ENCODE measurements at regions not wholly inside any gene's neighbourhood (a gene's known extent, or its start where the extent isn't known, plus 50 kb on each side); places are given as distances from the start of the nearest gene placed in this dataset.

DNA sequence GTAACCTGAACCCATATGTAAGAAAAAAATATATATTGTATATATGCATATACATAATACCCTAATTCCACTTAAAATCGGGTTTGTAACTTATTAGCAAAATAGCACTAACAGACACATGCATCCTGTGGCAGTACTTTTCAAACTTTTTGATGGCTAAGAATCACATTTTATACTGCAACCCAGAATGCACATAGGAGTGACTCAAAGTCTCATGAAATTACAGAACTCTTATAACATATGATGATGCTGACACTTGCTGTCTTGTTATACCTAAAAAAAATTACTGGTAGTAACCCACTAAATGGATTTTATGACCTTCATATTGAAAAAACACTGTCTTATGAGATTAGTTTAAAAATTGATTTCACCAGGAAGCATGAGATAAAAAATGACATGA, 152.4 kb upstream of the FRMD4B start:
- Mint-ChIP-seq H3K27me3 (ENCODE audit: low read depth) (peaks cover 31% of the 10 kb centered on the region), H3K4me3 (no peak overlapping the region), H3K9me3 (no peaks in the 10 kb centered on the region), H3K27ac (no peak overlapping the region), H3K4me1 (peaks cover 21% of the 10 kb centered on the region), H3K36me3 (no peaks in the 10 kb centered on the region)
- CTCF ChIA-PET: no interaction called here
- no peak for TF ChIP-seq ESRRA (CRISPR knock-in tag; IDR thresholded peaks at IDR 0.05; ENCODE audit: borderline replicate concordance)
- DNase-seq (ENCODE audit: low spot score) (no peak), ATAC-seq (no peak)
- POLR2A ChIA-PET: no interaction called here

DNA sequence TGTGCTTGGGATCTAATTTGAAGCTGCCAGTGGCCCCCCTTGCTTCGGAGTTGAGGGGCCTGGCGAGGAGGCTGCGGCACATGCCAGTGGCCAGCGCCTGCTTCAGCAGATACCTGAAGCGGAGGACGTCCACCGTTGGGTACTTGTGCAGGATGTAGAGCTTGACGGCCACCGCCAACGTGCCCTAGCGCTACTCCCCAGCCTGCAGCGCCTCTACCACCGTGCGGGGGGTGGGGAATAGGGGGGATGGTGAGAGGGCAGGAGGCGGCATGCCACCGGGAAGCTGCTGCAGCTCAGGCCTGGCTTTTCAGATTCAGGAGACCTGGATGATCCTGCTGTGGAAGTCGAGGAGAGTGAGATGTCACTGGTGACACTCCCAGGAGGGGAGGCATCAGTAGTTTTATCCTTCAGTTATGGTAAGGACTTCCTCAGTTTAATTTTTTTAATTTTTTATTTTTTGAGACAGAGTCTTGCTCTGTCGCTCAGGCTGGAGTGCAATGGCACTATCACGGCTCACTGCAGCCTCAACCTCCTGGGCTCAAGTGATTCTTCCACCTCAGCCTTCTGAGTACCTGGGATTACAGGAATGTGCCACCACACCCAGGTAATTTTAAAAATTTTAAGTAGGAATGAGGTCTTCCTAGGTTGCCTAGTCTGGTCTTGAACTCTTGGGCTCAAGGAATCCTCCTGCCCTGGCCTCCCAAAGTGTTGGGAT, 150.6 kb upstream of the FRMD4B start:
- ATAC-seq (peak; percentile 68), DNase-seq (ENCODE audit: low spot score) (peak; percentile 24)
- Mint-ChIP-seq H3K36me3 (no peaks in the 10 kb centered on the region), H3K27me3 (ENCODE audit: low read depth) (peaks cover 15% of the 10 kb centered on the region), H3K4me1 (peaks cover 16% of the 10 kb centered on the region), H3K9me3 (no peaks in the 10 kb centered on the region), H3K4me3 (no peak overlapping the region), H3K27ac (no peak overlapping the region)
- no peak for TF ChIP-seq FOXP1 (CRISPR knock-in tag; IDR thresholded peaks at IDR 0.05; ENCODE audit: borderline replicate concordance)
- TF ChIP-seq, protein P1, sequence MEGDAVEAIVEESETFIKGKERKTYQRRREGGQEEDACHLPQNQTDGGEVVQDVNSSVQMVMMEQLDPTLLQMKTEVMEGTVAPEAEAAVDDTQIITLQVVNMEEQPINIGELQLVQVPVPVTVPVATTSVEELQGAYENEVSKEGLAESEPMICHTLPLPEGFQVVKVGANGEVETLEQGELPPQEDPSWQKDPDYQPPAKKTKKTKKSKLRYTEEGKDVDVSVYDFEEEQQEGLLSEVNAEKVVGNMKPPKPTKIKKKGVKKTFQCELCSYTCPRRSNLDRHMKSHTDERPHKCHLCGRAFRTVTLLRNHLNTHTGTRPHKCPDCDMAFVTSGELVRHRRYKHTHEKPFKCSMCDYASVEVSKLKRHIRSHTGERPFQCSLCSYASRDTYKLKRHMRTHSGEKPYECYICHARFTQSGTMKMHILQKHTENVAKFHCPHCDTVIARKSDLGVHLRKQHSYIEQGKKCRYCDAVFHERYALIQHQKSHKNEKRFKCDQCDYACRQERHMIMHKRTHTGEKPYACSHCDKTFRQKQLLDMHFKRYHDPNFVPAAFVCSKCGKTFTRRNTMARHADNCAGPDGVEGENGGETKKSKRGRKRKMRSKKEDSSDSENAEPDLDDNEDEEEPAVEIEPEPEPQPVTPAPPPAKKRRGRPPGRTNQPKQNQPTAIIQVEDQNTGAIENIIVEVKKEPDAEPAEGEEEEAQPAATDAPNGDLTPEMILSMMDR (IDR thresholded peaks at IDR 0.05): no peak
- TF ChIP-seq, protein P2, sequence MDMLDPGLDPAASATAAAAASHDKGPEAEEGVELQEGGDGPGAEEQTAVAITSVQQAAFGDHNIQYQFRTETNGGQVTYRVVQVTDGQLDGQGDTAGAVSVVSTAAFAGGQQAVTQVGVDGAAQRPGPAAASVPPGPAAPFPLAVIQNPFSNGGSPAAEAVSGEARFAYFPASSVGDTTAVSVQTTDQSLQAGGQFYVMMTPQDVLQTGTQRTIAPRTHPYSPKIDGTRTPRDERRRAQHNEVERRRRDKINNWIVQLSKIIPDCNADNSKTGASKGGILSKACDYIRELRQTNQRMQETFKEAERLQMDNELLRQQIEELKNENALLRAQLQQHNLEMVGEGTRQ (CRISPR knock-in tag; IDR thresholded peaks at IDR 0.05): no peak
- TF ChIP-seq TP53 (CRISPR knock-in tag; IDR thresholded peaks at IDR 0.05): no peak
- TF ChIP-seq RELA (CRISPR knock-in tag; IDR thresholded peaks at IDR 0.05; ENCODE audit: borderline replicate concordance): no peak
- TF ChIP-seq SMAD3 (CRISPR knock-in tag; IDR thresholded peaks at IDR 0.05; ENCODE audit: borderline replicate concordance): no peak
- no peak for TF ChIP-seq KAT7 (CRISPR knock-in tag; IDR thresholded peaks at IDR 0.05; ENCODE audit: borderline replicate concordance)
- TF ChIP-seq, protein P3, sequence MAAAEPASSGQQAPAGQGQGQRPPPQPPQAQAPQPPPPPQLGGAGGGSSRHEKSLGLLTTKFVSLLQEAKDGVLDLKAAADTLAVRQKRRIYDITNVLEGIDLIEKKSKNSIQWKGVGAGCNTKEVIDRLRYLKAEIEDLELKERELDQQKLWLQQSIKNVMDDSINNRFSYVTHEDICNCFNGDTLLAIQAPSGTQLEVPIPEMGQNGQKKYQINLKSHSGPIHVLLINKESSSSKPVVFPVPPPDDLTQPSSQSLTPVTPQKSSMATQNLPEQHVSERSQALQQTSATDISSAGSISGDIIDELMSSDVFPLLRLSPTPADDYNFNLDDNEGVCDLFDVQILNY (CRISPR knock-in tag; IDR thresholded peaks at IDR 0.05): no peak
- TF ChIP-seq, protein P4, sequence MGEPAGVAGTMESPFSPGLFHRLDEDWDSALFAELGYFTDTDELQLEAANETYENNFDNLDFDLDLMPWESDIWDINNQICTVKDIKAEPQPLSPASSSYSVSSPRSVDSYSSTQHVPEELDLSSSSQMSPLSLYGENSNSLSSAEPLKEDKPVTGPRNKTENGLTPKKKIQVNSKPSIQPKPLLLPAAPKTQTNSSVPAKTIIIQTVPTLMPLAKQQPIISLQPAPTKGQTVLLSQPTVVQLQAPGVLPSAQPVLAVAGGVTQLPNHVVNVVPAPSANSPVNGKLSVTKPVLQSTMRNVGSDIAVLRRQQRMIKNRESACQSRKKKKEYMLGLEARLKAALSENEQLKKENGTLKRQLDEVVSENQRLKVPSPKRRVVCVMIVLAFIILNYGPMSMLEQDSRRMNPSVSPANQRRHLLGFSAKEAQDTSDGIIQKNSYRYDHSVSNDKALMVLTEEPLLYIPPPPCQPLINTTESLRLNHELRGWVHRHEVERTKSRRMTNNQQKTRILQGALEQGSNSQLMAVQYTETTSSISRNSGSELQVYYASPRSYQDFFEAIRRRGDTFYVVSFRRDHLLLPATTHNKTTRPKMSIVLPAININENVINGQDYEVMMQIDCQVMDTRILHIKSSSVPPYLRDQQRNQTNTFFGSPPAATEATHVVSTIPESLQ (CRISPR knock-in tag; IDR thresholded peaks at IDR 0.05): no peak
- TF ChIP-seq SMAD4 (CRISPR knock-in tag; IDR thresholded peaks at IDR 0.05): no peak
- no peak for TF ChIP-seq ESRRA (CRISPR knock-in tag; IDR thresholded peaks at IDR 0.05; ENCODE audit: borderline replicate concordance)
- TF ChIP-seq NR1H2 (CRISPR knock-in tag; IDR thresholded peaks at IDR 0.05): no peak
- no peak for TF ChIP-seq CREM (CRISPR knock-in tag; IDR thresholded peaks at IDR 0.05)
- ChIA-PET CTCF (no interaction called here), POLR2A (no interaction called here)

DNA sequence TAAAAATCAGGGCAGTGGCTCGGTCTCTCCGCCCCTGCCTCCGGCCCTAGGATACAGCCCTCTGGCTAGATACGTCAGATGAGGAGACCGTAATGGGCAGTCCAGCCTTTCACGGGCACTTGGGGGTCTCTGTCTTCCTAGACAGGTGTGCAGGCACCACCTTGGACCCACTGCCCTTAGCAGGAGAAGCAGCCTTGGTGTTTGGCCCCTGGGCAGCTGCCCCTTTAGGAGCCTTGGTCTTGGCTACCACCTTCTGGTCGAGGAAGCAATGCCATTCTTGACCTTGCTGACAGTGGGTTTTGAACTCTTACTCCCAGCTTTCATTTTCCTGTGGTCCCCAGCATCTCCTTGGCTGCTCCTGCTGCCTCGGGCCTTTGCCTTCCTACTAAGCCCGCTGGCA, 149.7 kb upstream of the FRMD4B start:
- Mint-ChIP-seq H3K4me1 (peaks cover 8% of the 10 kb centered on the region), H3K27ac (no peak overlapping the region)
- TF ChIP-seq RELA (CRISPR knock-in tag; IDR thresholded peaks at IDR 0.05; ENCODE audit: borderline replicate concordance) (no peak), ZNF219 (CRISPR knock-in tag; IDR thresholded peaks at IDR 0.05; ENCODE audit: borderline replicate concordance) (no peak), SMAD3 (CRISPR knock-in tag; IDR thresholded peaks at IDR 0.05; ENCODE audit: borderline replicate concordance) (no peak), JUN (CRISPR knock-in tag; IDR thresholded peaks at IDR 0.05) (no peak), HMGA2 (CRISPR knock-in tag; IDR thresholded peaks at IDR 0.05) (no peak)
- TF ChIP-seq, protein P5, sequence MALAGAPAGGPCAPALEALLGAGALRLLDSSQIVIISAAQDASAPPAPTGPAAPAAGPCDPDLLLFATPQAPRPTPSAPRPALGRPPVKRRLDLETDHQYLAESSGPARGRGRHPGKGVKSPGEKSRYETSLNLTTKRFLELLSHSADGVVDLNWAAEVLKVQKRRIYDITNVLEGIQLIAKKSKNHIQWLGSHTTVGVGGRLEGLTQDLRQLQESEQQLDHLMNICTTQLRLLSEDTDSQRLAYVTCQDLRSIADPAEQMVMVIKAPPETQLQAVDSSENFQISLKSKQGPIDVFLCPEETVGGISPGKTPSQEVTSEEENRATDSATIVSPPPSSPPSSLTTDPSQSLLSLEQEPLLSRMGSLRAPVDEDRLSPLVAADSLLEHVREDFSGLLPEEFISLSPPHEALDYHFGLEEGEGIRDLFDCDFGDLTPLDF (CRISPR knock-in tag; IDR thresholded peaks at IDR 0.05): no peak
- TF ChIP-seq, protein P6, sequence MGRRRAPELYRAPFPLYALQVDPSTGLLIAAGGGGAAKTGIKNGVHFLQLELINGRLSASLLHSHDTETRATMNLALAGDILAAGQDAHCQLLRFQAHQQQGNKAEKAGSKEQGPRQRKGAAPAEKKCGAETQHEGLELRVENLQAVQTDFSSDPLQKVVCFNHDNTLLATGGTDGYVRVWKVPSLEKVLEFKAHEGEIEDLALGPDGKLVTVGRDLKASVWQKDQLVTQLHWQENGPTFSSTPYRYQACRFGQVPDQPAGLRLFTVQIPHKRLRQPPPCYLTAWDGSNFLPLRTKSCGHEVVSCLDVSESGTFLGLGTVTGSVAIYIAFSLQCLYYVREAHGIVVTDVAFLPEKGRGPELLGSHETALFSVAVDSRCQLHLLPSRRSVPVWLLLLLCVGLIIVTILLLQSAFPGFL (CRISPR knock-in tag; IDR thresholded peaks at IDR 0.05; ENCODE audit: borderline replicate concordance): no peak
- TF ChIP-seq, protein P4 (CRISPR knock-in tag; IDR thresholded peaks at IDR 0.05): no peak

More for the DNA sequence above, 149.7 kb upstream of the FRMD4B start:
- CTCF ChIA-PET: no interaction called here
- H3K27me3 Mint-ChIP-seq (ENCODE audit: low read depth): peaks cover 7% of the 10 kb centered on the region
- DNase-seq (ENCODE audit: low spot score) (no peak), ATAC-seq (no peak)
- H3K9me3 Mint-ChIP-seq: no peaks in the 10 kb centered on the region
- POLR2A ChIA-PET: no interaction called here
- H3K36me3 Mint-ChIP-seq: no peaks in the 10 kb centered on the region
- H3K4me3 Mint-ChIP-seq: no peak overlapping the region

Data from WTC11 (cell line).